Esophagus muscularis mucosa (tissue), 4 donors: ENCODE measurements at regions not wholly inside any gene's neighbourhood (a gene's known extent, or its start where the extent isn't known, plus 50 kb on each side); places are given as distances from the start of the nearest gene placed in this dataset.

Experiments
- CTCF ChIP-seq, 3 experiments: fragments of 200-600 bp in 2 of 3; fragments of 450-650 bp in 1 of 3; sonication (generic) in 2 of 3; IDR thresholded peaks; one replicate each; pipeline ENCODE4 v1.5.1; 2017 to 2019; ENCODE audit warnings: antibody characterized with exemption in 3 of 3, mild to moderate bottlenecking in 2 of 3, moderate library complexity in 1 of 3
- EP300 ChIP-seq: sonication (generic); formaldehyde crosslinking; IDR thresholded peaks from one replicate; pipeline ENCODE4 v1.6.1; 2017; ENCODE audit warnings: antibody characterized with exemption
- POLR2A ChIP-seq: fragments of 450-650 bp; IDR thresholded peaks from one replicate; pipeline ENCODE4 v1.6.1; 2017; ENCODE audit warnings: antibody characterized with exemption, moderate library complexity, mild to moderate bottlenecking, low read depth

GRCh38 chr19:29379257-29380021, 146.4 kb upstream of the VSTM2B start:
- no peak for TF ChIP-seq CTCF (IDR thresholded peaks at IDR 0.05)
- TF ChIP-seq POLR2A: no peak
- TF ChIP-seq EP300: no peak
